Mesendoderm (in vitro differentiated cells): ENCODE measurements at regions not wholly inside any gene's neighbourhood (a gene's known extent, or its start where the extent isn't known, plus 50 kb on each side); places are given as distances from the start of the nearest gene placed in this dataset.

Experiments
- DNase-seq: peaks from one replicate; pipeline ENCODE4 v3.0.0; 2013
- H2AK5ac ChIP-seq: 2 replicates; pipeline ENCODE4 v1.6.1; 2013; ENCODE audit warnings: low read length, inconsistent platforms
- H2BK120ac ChIP-seq: 2 replicates; pipeline ENCODE4 v1.6.1; 2013; ENCODE audit warnings: low read depth, mild to moderate bottlenecking, low read length, moderate library complexity, mixed read lengths
- H2BK15ac ChIP-seq: replicated peaks from 2 replicates; pipeline ENCODE4 v1.6.1; 2013; ENCODE audit warnings: low read depth, mild to moderate bottlenecking, moderate library complexity
- H2BK5ac ChIP-seq: 2 replicates; pipeline ENCODE4 v1.6.1; 2013; ENCODE audit warnings: low read length, inconsistent platforms
- H3K18ac ChIP-seq: 2 replicates; pipeline ENCODE4 v1.6.1; 2013; ENCODE audit warnings: mild to moderate bottlenecking, low read length, mixed read lengths
- H3K23ac ChIP-seq: one replicate; pipeline ENCODE4 v1.6.1; 2013; ENCODE audit warnings: low read length
- H3K27ac ChIP-seq: 2 replicates; pipeline ENCODE4 v1.5.1; 2013; ENCODE audit warnings: low read depth, mild to moderate bottlenecking, inconsistent platforms, low read length, moderate library complexity
- H3K27me3 ChIP-seq: 2 replicates; pipeline ENCODE4 v1.6.1; 2013; ENCODE audit warnings: low read length, control low read depth, mild to moderate bottlenecking, inconsistent platforms; ENCODE audit not compliant: insufficient read depth, poor library complexity
- H3K36me3 ChIP-seq: 2 replicates; pipeline ENCODE4 v1.6.1; 2013; ENCODE audit warnings: low read length, inconsistent platforms; ENCODE audit not compliant: control insufficient read depth, insufficient read depth
- H3K4ac ChIP-seq: one replicate; pipeline ENCODE4 v1.6.1; 2013; ENCODE audit warnings: low read depth, mild to moderate bottlenecking, low read length, moderate library complexity
- H3K4me1 ChIP-seq: 2 replicates; pipeline ENCODE4 v1.6.1; 2013; ENCODE audit warnings: low read depth, low read length, inconsistent platforms; ENCODE audit not compliant: control insufficient read depth
- H3K4me2 ChIP-seq: 2 replicates; pipeline ENCODE4 v1.6.1; 2013; ENCODE audit warnings: low read length
- H3K4me3 ChIP-seq: 2 replicates; pipeline ENCODE4 v1.5.1; 2013; ENCODE audit warnings: mild to moderate bottlenecking, low read length
- H3K56ac ChIP-seq: one replicate; pipeline ENCODE4 v1.6.1; 2013; ENCODE audit warnings: low read length
- H3K79me1 ChIP-seq: 2 replicates; pipeline ENCODE4 v1.6.1; 2013; ENCODE audit warnings: low read length, inconsistent platforms
- H3K79me2 ChIP-seq: 2 replicates; pipeline ENCODE4 v1.6.1; 2013; ENCODE audit warnings: mild to moderate bottlenecking, low read length; ENCODE audit not compliant: control insufficient read depth, insufficient read depth
- H3K9ac ChIP-seq: 2 replicates; pipeline ENCODE4 v1.6.1; 2013; ENCODE audit warnings: low read length, inconsistent platforms
- H4K5ac ChIP-seq: one replicate; pipeline ENCODE4 v1.6.1; 2013; ENCODE audit warnings: low read length
- H4K8ac ChIP-seq: one replicate; pipeline ENCODE4 v1.6.1; 2013; ENCODE audit warnings: low read depth, mild to moderate bottlenecking, control low read depth, low read length, moderate library complexity
- WGBS: extraction: QIAGEN DNeasy Blood & Tissue Kit; methylation state at CpG from one replicate; pipeline ENCODE4 v1.1.7; 2013; ENCODE audit warnings: low lambda C conversion rate, missing lambda C conversion rate; ENCODE audit not compliant: insufficient coverage; ENCODE audit errors: extremely low coverage; 5-methylcytosine and 5-hydroxymethylcytosine counted together

- no peak for DNase-seq
- Histone ChIP-seq H3K23ac (no peak overlapping the region), H4K5ac (no peak overlapping the region), H3K56ac (no peak overlapping the region), H3K79me2 (no peaks in the 10 kb centered on the region), H2AK5ac (no peak overlapping the region), H3K4me1 (no peaks in the 10 kb centered on the region), H4K8ac (no peak overlapping the region), H2BK120ac (no peak overlapping the region), H3K4ac (no peak overlapping the region), H3K4me3 (no peak overlapping the region), H2BK5ac (no peak overlapping the region), H3K27ac (no peak overlapping the region), H3K36me3 (no peaks in the 10 kb centered on the region), H3K27me3 (no peaks in the 10 kb centered on the region), H3K79me1 (no peaks in the 10 kb centered on the region), H3K9ac (no peak overlapping the region), H3K4me2 (no peak overlapping the region), H3K18ac (no peak overlapping the region), H2BK15ac (no peak overlapping the region)
- WGBS: no CpG with 5 or more reads among the region's 3 CpGs
These were observed 191.9 kb upstream of the KCNJ16 start for GRCh38 chr17:69883120-69883519.

- H2AK5ac ChIP-seq: no peak overlapping the region
- no peaks in the 10 kb centered on the region for H3K36me3 ChIP-seq
- no peak overlapping the region for H3K56ac ChIP-seq
- no peaks in the 10 kb centered on the region for H3K79me2 ChIP-seq
- no peak for DNase-seq
- no peaks in the 10 kb centered on the region for H3K79me1 ChIP-seq
- H3K27me3 ChIP-seq: no peaks in the 10 kb centered on the region
- H2BK5ac ChIP-seq: no peak overlapping the region
- no peak overlapping the region for H2BK120ac ChIP-seq
- H3K18ac ChIP-seq: no peak overlapping the region
- no peak overlapping the region for H3K4me3 ChIP-seq
- no peaks in the 10 kb centered on the region for H3K4me1 ChIP-seq
- no peak overlapping the region for H3K4ac ChIP-seq
- H4K8ac ChIP-seq: no peak overlapping the region
- no peak overlapping the region for H4K5ac ChIP-seq
- no peak overlapping the region for H3K23ac ChIP-seq
- no peak overlapping the region for H3K4me2 ChIP-seq
- H3K9ac ChIP-seq: no peak overlapping the region
- H3K27ac ChIP-seq: no peak overlapping the region
- no peak overlapping the region for H2BK15ac ChIP-seq
These were observed 190.7 kb upstream of the KCNJ16 start for GRCh38 chr17:69884356-69884755.

- Histone ChIP-seq H2BK15ac (no peak overlapping the region), H3K4me3 (no peak overlapping the region)
- no CpG with 5 or more reads among the region's 2 CpGs for WGBS
These were observed 190.2 kb upstream of the KCNJ16 start for GRCh38 chr17:69884846-69885245.

DNA sequence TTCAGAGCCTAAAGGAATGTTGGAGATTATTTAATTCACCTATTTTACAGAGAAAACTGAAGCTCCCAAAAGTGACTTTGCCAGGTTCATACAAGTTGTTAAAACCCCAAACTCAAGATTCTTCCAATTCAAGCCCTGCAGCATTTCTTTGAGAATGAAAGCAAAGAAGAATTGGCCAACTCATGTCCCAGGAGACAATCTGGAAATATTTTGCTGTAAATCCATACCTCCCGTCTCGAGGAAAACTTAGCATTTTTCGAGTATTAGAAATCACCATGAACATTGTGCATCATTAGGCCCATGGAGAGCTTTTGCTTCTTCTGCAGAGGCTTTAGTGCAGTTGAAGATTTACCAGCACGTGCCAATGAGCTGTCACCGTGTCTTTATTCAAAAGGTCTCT is 176.4 kb upstream of the KCNJ16 start:
- H2BK5ac ChIP-seq: no peak overlapping the region
- no peak overlapping the region for H3K56ac ChIP-seq
- H3K4me1 ChIP-seq: no peaks in the 10 kb centered on the region
- H3K4ac ChIP-seq: no peak overlapping the region
- no peak overlapping the region for H2BK15ac ChIP-seq
- no peak overlapping the region for H3K9ac ChIP-seq
- H4K5ac ChIP-seq: no peak overlapping the region
- no peak overlapping the region for H2AK5ac ChIP-seq
- no peaks in the 10 kb centered on the region for H3K27me3 ChIP-seq
- no peak overlapping the region for H3K18ac ChIP-seq
- H2BK120ac ChIP-seq: no peak overlapping the region
- DNase-seq: no peak
- H3K79me1 ChIP-seq: no peaks in the 10 kb centered on the region
- H3K27ac ChIP-seq: no peak overlapping the region
- H3K23ac ChIP-seq: no peak overlapping the region
- H3K4me2 ChIP-seq: no peak overlapping the region
- no CpG with 5 or more reads among the region's 5 CpGs for WGBS
- H3K4me3 ChIP-seq: no peak overlapping the region
- H4K8ac ChIP-seq: no peak overlapping the region
- no peaks in the 10 kb centered on the region for H3K36me3 ChIP-seq
- no peaks in the 10 kb centered on the region for H3K79me2 ChIP-seq

More at GRCh38 chr17:69884846-69885245, 190.2 kb upstream of the KCNJ16 start:
- H2AK5ac ChIP-seq: no peak overlapping the region
- no peak overlapping the region for H3K23ac ChIP-seq
- no peak for DNase-seq
- no peaks in the 10 kb centered on the region for H3K27me3 ChIP-seq
- no peak overlapping the region for H4K5ac ChIP-seq
- no peak overlapping the region for H2BK5ac ChIP-seq
- no peak overlapping the region for H3K27ac ChIP-seq
- H3K79me2 ChIP-seq: no peaks in the 10 kb centered on the region
- H3K4ac ChIP-seq: no peak overlapping the region
- H3K18ac ChIP-seq: no peak overlapping the region
- no peaks in the 10 kb centered on the region for H3K36me3 ChIP-seq
- no peak overlapping the region for H2BK120ac ChIP-seq
- no peak overlapping the region for H3K4me2 ChIP-seq
- no peak overlapping the region for H4K8ac ChIP-seq
- H3K9ac ChIP-seq: no peak overlapping the region
- H3K4me1 ChIP-seq: no peaks in the 10 kb centered on the region
- H3K79me1 ChIP-seq: no peaks in the 10 kb centered on the region
- H3K56ac ChIP-seq: no peak overlapping the region

GRCh38 chr17:69900101-69900500 is 174.9 kb upstream of the KCNJ16 start:
- H2AK5ac ChIP-seq: no peak overlapping the region
- no peak overlapping the region for H3K4me2 ChIP-seq
- no peaks in the 10 kb centered on the region for H3K79me2 ChIP-seq
- no peak overlapping the region for H3K18ac ChIP-seq
- no peak overlapping the region for H2BK5ac ChIP-seq
- no peak overlapping the region for H3K56ac ChIP-seq
- H2BK15ac ChIP-seq: no peak overlapping the region
- H3K4me3 ChIP-seq: no peak overlapping the region
- WGBS: no CpG with 5 or more reads among the region's 3 CpGs
- no peak overlapping the region for H4K8ac ChIP-seq
- no peak for DNase-seq
- no peak overlapping the region for H3K9ac ChIP-seq
- H4K5ac ChIP-seq: no peak overlapping the region
- no peak overlapping the region for H3K23ac ChIP-seq
- H3K4ac ChIP-seq: no peak overlapping the region
- no peaks in the 10 kb centered on the region for H3K27me3 ChIP-seq
- H2BK120ac ChIP-seq: no peak overlapping the region
- H3K36me3 ChIP-seq: no peaks in the 10 kb centered on the region
- no peaks in the 10 kb centered on the region for H3K4me1 ChIP-seq
- H3K79me1 ChIP-seq: no peaks in the 10 kb centered on the region
- no peak overlapping the region for H3K27ac ChIP-seq

DNA sequence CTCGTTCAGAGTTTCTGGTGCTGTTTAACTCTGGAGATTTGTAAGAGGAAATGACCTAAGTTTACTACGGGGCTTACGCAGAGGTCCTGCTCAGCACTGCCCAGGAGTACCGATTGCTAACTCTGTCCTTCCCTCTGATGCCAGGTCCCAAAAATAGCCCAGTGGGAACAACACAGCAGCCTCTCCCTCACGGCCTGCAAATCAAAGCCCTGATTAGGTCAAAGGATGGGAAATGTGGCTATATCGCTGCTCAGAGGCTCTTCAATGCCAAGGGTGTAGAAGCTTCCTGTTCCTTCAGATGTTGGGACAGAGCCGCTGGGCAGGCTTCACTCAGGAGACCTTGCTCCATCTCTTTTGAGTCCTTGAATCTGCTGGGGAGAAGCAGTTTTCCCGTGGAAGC is 174.2 kb upstream of the KCNJ16 start:
- Histone ChIP-seq H3K4me3 (no peak overlapping the region), H2BK120ac (no peak overlapping the region)
- WGBS: no CpG with 5 or more reads among the region's 8 CpGs

More for the DNA sequence above, 174.2 kb upstream of the KCNJ16 start:
- no peaks in the 10 kb centered on the region for H3K4me1 ChIP-seq
- no peaks in the 10 kb centered on the region for H3K27me3 ChIP-seq
- no peak overlapping the region for H3K4ac ChIP-seq
- H3K9ac ChIP-seq: no peak overlapping the region
- DNase-seq: no peak
- no peaks in the 10 kb centered on the region for H3K36me3 ChIP-seq
- no peak overlapping the region for H3K27ac ChIP-seq
- H3K4me2 ChIP-seq: no peak overlapping the region
- H2AK5ac ChIP-seq: no peak overlapping the region
- H2BK15ac ChIP-seq: no peak overlapping the region
- no peaks in the 10 kb centered on the region for H3K79me2 ChIP-seq
- H4K8ac ChIP-seq: no peak overlapping the region
- no peak overlapping the region for H3K56ac ChIP-seq
- H2BK5ac ChIP-seq: no peak overlapping the region
- no peaks in the 10 kb centered on the region for H3K79me1 ChIP-seq
- H3K23ac ChIP-seq: no peak overlapping the region
- H4K5ac ChIP-seq: no peak overlapping the region
- no peak overlapping the region for H3K18ac ChIP-seq
